GM19372 (cell line): ENCODE measurements at regions not wholly inside any gene's neighbourhood (a gene's known extent, or its start where the extent isn't known, plus 50 kb on each side); places are given as distances from the start of the nearest gene placed in this dataset.

ENCODE experiments used
- ATAC-seq: cut with Tn5 transposase; IDR thresholded peaks from one replicate; pipeline ENCODE4 v1.9.1; 2021; ENCODE audit warnings: mild to moderate bottlenecking, low read depth, moderate library complexity; ENCODE audit not compliant: unreplicated experiment

DNA sequence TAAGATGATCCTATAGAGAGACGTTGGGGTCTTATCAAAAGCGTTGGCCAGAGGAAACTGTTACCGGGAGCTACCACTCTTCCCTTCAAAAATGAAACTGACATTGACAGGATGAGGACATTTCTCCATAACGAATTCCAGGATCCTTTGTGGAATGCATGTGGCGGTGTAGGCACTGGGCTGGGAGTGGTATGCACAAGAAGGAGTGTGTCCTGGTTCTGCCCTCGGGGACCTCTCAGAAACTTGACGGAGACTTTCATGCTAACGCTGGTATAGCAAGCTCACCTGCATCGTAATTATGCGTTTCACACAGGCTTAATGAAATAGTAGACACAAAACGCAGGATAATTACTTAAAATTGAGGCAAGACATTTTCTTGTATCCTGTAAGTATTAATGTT is 441.1 kb downstream of the FGF9 start:
- ATAC-seq, result no peak

DNA sequence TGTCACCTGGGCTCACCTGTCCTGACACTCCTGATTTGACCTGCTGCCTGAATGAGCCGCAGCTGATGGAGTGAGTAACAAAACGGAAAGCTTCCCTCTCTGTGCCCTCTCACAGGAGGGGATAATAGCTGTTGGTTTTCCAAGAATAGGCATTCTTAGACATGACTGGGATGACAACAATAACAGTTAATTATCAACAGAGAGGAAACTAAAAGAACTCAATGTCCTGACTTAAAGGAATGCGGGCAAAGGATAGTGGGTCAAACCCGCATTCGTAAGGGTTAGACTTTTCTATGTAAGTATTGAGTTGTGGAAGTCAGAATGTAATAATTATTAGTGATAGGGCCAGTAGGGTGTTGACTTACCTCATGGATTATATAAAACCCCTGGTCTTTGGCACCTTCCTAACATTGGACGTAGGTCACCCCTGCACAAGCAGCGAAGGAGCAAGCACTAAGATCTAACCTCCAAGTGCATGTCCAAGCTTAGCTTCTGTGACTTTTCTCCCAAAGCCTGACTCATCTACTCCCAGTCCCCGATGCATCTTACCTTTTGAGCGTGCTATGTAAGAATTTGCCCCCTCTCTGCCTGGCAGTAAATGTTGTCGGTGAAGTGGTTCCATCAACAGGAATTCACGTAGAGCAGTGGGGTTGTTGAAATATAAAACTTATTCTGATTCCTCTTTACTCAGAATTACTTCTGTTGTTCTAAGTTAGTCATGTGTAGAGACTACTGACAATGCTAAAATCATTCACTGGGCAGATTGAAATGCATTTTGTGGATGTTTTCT is 442.3 kb downstream of the FGF9 start:
- ATAC-seq, result no peak

DNA sequence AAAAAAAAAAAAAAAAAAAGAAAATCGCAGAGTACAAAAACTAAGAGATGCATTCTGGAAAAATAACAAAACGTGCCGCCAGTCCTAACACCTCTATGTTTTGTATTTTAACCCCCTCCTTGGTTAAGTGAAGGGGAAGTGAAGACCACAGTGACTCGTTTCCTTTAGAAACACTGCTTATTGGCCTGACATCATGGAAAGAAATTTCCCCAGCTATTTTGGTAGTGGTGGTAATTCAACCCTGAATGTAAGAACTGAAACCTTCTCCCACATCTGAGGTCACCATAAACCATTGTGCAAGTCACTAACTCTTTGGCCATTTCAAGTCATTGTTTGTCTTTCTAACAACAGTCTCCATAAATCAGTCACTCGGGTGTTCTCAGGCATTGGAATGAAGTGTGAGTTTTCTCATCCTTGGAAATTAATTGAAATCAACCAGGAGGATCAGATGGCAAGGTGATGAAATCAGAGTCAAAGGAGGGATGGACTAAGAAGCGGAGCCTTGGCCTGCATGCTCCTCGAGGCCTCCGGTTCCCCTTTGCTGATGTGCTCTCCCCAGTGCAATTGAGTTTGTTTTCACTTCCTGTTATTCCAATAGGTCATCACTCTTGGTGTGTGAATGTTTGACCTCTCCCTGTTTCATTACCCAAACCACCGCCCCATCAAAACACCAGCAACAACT is 443.9 kb downstream of the FGF9 start:
- ATAC-seq, result peak; percentile 85

DNA sequence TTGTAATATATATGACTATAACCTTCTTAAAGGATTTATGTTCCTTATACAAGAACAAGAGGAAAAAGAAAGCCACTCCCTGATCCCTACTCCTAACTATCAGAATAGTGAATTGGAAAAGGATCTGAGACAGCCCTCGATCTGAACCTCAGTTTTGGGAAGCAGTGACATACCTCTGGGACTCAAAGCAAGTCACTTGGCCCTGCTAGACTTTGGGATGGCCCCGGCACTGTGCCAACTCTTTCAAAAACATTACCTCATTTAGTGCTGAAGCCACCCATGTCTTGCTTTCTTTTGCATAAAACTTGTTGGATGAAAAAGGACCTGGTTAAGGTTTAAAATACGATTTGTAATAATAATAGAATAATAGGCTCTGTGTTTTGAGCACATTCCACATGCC is 447.3 kb downstream of the FGF9 start:
- no peak for ATAC-seq

DNA sequence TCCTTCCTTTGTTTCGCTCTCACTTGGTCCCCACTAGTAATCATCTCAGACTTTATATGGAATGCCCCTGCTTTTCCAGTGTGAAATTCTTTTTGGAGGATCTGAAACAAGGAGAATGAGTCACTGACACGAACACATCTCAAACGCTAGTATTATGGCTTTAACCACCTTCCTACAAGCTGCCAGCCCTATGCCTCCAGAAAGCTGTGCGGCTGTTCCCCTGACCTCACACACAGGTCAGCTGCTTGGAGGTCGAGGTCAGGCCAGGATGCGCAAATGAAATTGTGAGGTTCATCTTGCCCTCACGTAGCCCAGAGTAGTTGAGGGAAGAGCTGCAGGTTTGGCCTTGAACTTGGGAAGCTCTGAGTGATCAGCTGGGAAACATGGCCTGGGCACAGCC is 449.8 kb downstream of the FGF9 start:
- ATAC-seq, result no peak

DNA sequence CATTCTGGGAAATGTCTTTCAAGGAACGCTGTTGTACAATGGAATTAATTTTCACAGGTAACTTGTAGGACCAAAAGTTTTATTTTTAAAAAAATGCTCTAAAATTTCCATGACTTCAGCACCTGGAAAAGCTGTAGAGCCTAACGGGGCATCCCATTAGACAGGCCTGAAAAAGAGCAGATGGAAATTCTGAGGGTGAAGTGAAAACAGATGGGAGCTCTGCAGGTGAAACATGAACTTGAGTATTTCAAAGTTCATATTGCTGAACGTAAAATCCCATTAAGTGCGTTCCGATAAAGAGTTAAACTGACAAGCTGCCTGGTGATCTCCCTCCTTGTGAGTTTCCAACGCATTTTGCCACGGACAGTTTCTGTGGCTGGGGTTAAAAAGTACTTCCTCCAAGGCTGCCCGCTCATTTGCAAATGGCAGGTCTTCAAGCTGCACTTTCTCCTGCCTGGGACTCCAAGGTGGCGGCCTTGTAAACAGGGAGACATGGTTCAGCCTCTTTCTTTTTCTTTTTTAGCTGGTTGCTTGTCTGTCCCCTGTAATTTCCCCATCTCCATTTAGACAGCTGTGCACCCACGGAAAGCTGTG is 450.4 kb downstream of the FGF9 start:
- no peak for ATAC-seq

DNA sequence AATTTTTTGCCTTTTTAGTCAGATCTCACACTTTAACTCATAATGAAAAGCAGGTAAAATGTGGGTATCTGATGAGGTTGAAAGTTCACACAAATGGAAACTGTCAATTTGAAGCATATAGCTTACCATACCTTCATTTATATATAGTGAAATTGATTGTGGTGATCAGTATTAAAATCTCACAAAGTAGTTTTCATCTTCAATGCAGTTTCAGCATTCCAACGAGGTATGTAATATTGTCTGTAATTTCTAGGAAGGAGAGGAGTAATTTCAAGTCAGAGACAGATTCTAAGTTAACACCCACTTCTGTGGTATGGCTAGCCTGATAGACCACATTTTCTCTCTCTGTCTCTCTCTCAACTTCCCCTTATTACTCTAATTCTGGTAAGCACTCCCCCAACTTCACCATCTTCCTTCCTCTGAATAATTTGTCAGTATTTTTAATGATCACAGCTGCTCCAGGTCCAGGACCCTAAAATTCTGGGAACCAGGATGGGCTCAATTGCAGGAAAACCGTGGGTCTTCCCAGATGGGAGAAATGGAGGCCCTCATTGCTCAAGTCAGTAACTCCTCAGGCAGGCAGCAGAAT is 455.7 kb downstream of the FGF9 start:
- peak; percentile 96 for ATAC-seq

DNA sequence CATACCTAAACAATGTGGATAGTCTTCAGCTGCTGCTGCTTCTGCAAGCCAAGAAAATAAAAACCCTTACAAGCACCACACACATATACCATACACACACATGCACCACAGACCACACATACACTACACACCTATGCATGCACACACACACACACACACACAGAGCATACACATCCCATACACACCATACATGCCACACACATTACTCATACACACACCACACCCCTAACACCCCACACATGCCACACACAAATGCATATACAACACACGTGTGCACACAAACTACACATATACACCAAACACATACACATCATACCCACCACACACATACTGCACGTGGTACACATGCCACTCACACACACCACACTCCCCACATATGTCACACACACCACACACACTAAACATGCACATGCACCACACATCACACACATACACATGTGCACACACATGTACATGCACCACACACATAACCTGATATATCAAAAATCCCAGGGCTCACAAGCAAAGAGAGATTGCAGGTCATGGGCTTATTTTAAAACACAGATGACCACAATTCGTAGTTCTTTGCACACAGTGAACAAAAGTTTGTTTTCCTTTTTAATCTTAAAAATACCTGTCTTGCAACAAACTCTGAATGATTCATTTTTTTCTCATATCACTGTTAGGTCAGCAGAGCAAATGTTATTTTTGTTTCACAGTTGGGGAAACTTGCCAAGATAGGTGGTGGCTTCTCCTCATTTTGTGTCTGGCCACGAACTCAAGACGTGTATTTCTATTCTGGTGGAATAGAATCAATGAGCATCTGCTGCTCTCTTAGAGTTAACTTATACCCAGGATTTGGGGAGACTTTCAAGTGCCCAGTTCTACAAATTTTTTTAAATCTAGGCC is 456.6 kb downstream of the FGF9 start:
- ATAC-seq, result no peak

DNA sequence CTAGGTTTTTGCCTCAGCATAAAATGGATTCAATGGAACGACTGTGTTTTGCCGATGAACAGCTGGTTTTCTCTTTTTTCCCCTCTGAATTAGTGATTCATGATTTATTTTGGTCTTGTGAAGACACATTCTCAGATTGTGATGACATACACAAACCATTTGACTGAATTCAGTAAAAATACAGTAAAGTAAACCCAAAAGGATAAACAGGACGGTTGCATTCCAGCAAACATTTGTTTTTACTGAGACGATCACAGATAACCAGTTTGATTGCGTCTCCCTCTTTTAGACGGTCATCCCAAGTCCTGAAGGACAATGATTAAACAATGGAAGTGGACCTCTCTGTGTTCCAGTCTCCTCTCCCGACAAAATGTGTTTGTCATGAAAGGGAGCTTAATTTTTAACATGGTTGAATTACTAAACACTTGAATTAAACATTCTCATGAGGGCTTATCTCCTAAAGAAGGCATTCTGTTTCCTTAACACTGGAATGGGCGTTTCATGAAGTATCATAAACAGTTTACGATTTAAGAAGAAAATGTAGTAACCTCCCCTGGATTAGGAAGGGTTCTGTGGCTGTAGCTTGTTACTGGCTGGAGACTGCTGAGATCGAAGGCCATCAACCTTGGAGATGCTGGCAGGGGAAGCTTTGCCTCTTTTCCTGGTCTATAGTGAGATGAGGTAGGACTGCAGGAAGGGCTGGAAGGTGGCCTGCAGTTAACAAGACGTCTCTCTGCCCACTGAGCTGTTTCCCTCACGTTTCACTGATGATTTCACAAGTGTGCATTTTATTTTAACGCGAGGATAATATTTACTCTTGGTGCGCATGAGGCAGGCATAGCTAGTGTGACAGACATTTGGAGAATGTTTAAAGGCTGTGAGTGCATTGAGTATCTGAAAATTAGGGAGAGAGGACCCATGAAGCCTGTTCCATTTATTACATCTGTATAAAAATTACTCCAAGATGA is 457.9 kb downstream of the FGF9 start:
- no peak for ATAC-seq

DNA sequence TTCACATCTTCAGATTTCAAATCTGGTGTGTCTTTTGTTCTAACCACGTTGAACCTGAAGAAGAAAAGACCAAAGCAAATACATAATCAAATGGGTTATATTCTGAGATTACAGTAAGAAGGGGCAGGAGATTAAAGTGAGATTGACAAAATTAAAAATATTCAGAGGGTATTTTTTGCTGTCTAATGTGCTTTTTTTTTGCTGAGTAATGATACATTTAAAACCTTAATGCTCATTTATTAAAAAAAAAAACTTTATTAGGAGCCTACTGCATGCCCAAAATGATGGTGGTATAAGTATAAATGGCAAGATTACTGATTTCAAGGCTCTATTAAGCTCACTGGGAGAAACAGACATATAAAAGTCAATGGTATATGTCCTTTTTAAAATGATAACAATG is 459.4 kb downstream of the FGF9 start:
- ATAC-seq, result no peak

DNA sequence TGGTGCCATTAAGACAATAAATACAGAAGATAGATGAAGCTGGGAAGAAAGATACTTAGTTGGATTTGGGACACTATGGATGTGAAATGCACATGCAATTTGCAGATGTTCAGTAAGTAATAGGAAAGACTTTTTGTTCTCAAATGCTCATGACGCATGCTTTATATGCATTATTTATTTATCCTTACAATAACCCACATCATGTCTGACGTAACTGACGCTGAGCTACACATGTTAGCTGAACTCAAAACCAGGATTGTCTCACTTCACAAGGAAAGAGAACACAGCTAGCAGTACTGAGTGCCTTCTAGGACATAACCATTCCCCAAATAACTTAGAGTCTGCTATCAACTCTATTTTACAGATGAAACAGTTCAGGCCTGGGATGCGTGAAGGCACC is 463.4 kb downstream of the FGF9 start:
- no peak for ATAC-seq

DNA sequence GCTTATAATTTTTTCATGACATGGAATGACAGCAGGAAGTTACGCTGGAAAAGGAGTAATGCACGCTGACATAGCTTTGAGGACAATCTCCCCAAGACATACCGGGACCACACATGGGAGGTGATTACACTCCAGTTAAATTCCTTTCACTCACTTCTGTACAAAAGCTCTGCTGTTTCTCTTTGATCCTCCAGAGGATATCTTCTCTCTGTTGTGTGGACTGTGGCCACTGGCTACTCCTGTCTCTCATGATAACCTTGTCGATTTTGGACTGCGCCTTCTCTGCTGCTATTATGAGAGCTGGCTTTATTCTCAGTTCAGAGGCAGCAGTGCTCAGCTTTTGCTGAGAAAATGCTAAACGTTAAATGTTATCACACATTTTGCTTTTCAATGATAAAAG is 464.6 kb downstream of the FGF9 start:
- ATAC-seq, result no peak

DNA sequence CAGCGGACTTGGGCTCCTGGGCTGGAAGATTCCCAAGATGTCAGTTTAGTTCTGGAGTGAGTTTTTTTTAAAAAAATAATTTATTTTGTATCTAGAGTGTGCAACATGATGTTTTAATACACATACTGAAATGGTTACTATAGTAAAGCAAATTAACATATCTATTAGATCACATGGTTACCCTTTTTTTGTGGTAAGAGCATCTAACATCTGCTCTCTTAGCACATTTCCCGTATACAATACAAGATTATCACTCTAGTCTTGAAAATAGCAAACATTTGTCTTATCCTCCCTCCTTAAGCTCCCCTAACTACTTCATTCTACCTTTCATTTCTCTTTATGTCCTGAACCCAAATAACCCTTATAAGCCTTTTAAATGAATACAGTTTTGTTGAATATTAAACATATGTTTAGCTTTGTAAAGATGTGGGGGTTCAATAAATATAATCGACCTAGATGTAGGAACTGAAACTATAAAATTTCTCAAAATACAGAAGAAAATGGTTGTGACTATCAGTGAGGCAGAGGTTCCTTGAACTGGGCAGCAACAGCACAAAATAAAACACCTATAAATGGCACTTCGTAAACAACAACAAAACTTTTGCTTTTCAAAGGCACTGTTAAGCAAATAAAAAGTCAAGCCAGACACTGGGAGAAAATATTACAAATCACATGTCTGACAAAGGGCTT is 466.6 kb downstream of the FGF9 start:
- no peak for ATAC-seq

DNA sequence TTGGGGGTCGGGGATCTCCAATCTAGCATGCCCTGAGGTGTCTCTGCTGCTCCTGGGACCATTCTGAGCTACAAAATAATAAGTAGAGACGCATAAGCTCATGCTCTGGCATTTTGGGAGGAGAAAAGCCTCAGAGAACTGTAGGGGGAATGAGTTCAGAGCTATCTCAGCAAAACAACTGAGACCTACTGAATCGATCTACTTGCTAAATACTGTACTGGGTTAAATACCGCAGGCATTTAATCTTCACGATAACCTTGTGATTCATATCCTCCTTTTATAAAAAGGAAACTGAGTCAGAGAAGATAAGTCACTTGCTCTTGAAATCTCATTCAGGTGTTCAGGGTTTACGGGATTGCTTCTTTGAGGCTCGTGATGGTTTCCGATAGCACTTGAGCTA is 468.1 kb downstream of the FGF9 start:
- ATAC-seq, result no peak

DNA sequence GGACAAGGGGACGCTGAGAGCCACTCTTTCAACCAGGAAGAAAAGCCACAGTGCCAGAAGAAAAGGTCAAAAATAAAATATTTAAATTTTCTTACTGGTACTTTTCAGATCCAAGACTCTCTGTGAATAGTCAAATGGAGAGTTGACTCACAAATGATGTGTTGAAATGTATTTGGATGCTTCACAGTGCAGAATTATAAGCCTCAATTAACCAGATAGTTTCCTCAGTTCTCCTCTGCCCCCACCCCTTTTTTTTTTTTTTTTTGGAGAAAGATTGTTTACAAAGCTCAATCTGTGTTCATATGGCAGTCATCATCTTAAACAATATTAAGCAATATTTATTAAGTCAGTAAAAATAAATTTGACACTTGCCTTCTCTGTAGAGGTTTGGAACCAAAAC is 470.8 kb downstream of the FGF9 start:
- ATAC-seq, result no peak

DNA sequence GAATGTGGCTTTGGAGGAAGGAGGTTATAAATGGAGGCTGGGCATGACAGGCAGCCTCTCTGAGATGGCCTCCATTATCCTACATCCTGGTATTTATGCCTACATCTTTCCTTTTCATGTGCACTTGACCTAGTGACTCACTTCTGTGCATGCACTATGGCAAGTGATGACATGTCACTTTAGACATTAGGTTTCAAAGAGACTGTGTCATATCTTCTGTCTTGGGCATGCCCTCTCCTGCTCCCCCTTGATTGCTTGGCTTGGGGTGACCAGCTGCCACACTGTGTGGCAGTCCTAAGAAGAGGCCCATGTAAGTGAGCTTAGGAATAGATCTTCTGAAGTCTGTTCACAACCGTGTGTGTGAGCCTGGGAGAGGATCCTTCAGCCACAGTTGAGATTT is 472.8 kb downstream of the FGF9 start:
- no peak for ATAC-seq

DNA sequence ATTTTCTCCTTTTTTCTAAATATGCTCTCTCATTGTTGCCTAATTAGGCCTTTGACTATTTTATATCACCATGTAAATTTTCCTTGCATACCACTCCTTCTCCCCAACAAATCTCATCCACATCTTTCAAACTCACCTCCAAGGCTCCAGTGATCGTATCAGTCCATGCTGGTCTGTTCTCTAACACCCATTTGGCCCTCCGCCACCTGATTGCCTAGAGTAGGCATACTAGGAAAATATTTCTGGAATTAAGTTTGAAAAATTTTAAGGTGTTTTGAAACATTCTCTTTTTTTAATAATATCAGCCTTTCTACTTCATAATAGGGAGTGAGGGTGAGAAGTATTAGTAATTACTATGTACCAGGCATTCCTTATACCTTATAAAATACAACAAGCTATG is 473.9 kb downstream of the FGF9 start:
- no peak for ATAC-seq

DNA sequence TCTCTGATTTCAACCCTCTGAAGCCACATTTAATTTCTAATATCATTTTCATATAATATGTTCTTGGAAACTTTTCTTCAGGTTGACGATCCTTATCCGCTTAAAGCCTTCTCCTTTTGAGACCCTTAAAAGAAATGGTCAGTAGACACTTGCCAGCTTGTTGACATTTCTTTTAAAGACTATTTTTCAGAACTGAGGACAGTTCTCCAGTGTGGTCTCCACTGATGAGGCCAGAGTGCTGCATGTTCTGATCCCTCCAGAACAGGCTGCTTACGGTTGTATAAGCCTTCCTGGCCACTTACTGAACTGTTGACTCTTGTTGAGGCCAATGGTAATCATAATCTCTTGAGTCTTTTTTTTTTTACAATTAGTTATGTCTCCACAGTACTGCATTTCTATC is 477.3 kb downstream of the FGF9 start:
- no peak for ATAC-seq

DNA sequence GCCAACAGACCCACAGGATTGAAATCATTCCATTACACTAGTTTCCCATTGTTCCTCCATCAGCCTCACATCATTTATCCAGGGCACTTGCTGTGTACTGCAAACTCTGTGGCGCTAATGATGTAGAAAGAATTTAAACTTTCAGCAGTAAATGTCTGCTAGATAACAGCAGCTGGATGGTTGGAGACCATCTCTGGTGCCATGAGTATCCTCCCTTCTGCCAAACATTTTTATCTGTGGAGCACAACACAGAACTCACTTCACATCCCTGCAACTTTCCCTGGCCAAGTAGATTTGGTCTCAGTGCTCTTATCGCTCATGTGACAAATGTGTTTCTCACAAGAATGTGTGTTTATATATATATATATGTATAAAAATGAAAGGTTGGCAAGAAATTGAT is 481.9 kb downstream of the FGF9 start:
- no peak for ATAC-seq
